Right ventricle myocardium superior (tissue), 1 donor: ENCODE measurements at regions not wholly inside any gene's neighbourhood (a gene's known extent, or its start where the extent isn't known, plus 50 kb on each side); places are given as distances from the start of the nearest gene placed in this dataset.
"Not testable (repeated sequence)": the region's sequence is repeated elsewhere in the genome, so short reads cannot be mapped to it uniquely, and the experiment has no call there.

ENCODE experiments used
- ATAC-seq: fragments of 200-7000 bp; cut with Tn5 transposase; one replicate; pipeline ENCODE4 v1.9.1; 2020; ENCODE audit warnings: mild to moderate bottlenecking; ENCODE audit not compliant: poor library complexity
- DNase-seq: peaks from one replicate; pipeline ENCODE4 v3.0.0-alpha.2; 2020
- intact Hi-C: fragments of 100-400 bp; cut with DNase I; formaldehyde crosslinking; loops from one replicate; pipeline ENCODE4 v1.11.2; 2022
- donor health status: DM: no; HTN: yes; CAD: no; lungs with severe emphysema.

DNA sequence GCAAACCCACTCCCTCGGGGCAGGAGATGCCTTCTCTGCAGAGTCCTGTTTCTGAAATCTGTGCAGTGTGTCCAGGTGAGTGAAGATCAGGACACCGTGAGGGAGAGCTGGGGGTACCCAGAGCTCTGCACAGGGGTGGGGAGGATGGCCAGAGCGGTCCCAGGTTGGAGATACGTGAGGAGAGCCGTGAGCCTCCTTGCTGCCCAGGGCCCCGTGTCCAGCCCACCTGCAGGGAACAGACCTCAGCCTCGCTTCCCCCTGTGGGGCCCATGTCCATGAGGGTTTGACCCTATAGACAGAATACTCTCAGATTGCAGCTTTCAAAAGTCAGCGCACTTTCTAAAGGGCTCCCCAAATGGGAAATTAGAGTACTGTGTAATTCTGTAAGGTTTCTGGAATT is 66.5 kb upstream of the EN2 start:
- ATAC-seq (no peak), DNase-seq (no peak)
- intact Hi-C loops = no loop called here

DNA sequence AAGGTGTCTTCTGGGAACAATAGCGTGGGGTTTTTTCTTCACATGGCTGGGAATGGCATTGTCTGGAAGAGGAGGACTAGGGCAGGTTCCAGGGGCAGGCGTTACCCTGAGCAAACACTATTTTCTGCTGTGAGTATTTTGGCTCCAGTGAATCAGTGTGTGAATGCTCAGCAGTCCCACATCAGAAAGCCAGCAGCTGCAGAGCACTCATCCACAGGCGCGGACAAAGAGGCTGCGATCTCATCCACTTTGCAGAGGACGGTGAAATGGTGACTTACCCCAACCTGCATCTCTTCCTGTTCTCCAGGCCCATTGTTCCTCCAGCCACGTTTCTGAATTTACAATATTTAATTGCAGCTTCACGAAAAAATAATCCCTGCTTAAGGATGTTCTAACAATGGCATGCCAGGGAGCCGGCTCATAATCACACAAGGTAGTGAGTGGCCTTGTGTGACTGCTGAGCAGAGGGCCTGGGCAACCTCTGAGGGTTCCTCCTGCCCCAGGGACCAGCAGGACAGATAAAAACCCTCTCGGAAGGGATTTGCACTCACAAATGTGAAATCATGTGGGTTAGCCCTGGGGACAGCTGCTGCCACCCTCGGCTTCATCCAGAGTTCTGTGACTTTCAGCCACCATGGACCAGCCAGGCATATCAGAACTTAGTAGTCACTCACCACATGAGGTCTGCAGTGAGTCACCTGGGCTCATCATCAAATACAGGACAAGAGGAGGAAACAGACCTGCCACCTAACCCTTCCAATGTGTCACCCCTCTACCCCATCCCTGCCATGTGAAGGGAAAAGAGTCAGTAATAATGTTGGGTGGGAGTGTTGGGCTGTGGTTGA is 65.0 kb upstream of the EN2 start:
- intact Hi-C loops = no loop called here
- no peak for ATAC-seq

DNA sequence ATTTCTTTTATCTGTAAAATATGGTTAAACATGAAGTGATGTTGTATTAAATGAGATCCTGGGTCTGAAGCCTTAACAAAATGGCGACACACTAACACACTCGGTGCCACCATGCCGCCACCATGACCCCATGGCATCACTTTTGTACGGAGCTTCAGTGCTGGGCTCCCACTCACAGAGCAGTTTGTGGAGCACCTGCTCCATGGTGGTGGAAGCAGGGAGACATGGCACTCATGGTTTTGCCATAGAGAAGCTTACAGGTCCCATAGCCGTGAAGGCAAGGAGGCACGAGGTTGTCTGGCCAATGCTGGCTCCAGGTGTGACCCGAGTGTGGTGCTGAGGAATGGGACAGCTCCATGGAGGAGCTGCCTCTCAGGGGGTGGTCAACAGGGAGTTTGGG is 63.5 kb upstream of the EN2 start:
- DNase-seq (no peak), ATAC-seq (no peak)
- intact Hi-C loops = no loop called here

More for the DNA sequence above, 65.0 kb upstream of the EN2 start:
- no peak for DNase-seq

DNA sequence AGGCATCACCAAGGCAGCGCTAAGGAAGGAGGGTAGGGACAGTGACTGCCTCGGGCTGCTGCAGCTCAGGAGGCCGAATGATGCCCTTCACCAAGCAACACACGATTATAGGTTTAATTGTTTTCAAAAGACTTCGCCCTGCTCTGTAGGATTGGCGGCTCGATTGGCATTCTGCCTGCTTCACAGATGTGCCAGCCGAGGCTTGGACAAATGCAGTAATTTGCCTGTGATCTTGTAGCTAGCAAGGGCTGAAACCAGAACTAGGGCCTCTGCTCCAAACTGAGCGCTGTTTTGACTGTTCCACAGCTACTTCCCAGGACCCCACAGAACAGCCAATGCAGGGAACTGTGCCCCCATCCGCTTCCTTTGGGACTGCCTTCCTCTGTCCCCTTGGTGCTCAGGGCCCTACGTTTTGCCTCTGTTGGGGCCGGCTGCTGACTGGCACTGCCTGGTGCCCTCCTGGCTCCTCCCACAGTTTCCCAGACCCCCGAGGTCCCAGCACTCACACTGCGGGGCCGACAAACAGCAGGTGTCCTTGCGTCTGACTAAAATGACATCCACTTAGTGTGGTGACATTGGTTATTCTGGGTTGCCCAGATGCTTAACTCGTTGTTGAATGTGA is 62.6 kb upstream of the EN2 start:
- DNase-seq = peak; percentile 13
- no peak for ATAC-seq
- intact Hi-C loops = no loop called here

DNA sequence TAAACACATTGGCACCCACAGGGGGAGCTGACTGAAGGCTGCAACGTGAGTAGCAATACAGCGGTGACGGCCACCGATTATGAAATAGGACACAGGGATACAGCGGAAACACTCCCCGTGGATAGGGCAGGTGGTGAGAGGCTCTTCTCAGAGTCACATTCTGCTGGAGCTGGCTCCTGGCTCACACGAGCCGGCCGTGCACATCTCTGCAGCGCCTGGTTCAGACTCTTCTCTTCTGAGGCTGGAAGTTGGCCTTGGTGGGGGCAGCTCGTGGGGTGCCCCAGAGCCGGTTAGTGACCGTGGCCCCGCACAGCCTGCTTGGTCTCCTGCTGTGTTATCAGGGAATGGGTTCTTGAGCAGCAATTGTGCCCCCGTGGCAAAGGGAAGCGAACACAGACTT is 61.3 kb upstream of the EN2 start:
- DNase-seq (no peak), ATAC-seq (no peak)
- intact Hi-C loops = no loop called here

DNA sequence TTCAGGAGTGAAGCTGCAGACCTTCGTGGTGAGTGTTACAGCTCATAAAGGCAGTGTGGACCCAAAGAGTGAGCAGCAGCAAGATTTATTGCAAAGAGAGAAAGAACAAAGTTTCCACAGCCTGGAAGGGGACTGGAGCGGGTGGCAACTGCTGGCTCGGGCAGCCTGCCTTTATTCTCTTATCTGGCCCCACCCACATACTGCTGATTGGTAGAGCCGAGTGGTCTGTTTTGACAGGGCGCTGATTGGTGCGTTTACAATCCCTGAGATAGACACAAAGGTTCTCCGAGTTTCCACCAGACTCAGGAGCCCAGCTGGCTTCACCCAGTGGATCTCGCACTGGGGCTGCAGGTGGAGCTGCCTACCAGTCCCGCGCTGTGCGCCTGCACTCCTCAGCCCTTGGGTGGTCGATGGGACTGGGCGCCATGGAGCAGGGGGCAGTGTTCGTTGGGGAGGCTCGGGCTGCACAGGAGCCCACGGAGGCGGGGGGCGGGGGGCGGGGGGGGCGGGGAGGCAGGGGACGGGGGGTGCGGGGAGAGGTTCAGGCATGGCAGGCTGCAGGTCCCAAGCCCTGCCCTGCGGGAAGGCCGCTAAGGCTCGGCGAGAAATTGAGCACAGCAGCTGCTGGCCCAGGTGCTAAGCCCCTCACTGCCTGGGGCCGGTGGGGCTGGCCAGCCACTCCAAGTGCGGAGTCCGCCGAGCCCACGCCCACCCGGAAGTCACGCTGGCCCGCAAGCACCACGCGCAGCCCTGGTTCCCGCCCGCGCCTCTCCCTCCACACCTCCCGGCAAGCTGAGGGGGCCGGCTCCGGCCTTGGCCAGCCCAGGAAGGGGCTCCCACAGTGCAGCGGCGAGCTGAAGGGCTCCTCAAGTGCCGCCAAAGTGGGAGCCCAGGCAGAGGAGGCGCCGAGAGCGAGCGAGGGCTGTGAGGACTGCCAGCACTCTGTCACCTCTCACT is 59.9 kb upstream of the EN2 start:
- DNase-seq = peak; percentile 19
- ATAC-seq, intact Hi-C loops: not testable (repeated sequence)

DNA sequence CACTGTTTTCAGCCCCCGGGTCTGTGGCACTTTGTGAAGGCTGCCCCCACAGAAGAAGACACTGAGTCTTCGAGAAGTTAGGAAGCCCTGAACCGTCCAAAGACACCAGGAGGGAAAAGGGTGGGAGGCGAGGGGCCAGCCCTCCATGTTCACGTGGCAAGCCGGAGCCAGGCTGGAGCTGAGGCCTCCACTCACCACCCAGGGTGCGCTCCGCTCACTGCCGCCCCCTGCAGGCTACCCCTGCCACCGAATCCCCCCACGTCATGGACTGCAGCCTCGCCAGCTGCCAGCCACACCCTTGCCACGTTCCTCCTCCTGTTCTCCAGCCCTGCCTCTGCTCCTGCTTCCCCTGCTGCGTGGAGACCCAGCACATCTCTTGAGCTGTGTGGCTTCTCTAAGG is 59.0 kb upstream of the EN2 start:
- intact Hi-C loops = no loop called here
- ATAC-seq = no peak
- peak; percentile 15 for DNase-seq

DNA sequence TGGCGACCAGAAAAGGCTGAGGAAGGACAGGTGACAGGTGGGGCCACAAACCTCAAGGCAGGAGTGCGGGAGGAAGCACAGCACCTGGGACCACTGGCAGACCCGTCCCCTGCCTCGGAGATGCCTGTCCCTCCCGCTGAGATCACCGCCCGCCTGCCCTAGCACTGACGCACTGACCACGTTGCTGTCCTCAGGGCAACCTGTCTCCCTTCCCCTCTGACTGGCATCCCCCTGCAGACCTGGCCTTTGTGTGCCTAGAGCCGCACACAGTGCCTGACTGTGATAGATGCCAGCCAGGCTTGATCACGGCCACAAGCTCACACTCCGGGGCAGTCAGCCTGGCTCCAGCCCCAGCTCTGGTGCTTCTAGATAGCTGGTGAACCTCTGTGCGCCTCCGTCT is 58.4 kb upstream of the EN2 start:
- ATAC-seq (no peak), DNase-seq (peak; percentile 35)
- intact Hi-C loops = no loop called here

DNA sequence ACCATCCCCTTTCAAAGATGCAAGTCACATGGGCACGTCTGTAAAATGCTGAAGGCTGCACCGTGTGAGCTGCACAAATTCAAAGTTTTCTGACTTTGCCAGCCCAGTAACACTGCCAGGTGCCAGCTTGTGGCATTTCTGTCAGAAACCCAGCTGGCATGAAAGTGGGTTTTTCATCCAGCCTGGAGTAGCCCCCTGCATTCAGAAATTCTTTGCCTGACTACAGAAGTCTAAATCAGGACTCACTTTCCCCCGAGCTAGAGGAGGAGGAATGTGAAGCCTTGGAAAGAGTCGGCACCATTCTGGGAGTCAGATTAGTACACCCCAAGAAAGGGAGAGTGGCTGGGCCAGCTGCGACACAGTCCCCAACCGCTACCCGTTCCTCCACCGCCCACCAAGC is 56.7 kb upstream of the EN2 start:
- no peak for ATAC-seq
- intact Hi-C loops = no loop called here
- peak; percentile 8 for DNase-seq

DNA sequence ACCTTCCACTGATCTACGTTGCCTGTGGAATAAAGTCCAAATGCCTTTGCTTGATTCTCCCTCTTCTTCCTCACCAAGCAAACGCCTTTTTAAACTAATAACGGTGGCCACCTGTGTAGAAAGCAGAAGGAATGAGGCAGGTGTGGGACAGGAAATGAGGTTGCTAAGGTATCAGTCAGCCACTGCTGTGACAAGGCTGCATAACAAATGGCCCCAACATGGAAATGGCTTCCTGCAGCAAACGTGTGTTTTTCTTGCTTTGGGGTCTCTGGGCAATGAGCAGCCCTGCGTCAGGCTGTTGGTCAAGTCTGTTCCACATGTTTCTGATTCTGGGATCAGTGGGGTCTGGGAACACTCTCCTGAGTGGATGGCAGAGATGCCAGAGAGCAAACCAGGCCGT is 56.0 kb upstream of the EN2 start:
- no peak for ATAC-seq
- intact Hi-C loops = no loop called here

DNA sequence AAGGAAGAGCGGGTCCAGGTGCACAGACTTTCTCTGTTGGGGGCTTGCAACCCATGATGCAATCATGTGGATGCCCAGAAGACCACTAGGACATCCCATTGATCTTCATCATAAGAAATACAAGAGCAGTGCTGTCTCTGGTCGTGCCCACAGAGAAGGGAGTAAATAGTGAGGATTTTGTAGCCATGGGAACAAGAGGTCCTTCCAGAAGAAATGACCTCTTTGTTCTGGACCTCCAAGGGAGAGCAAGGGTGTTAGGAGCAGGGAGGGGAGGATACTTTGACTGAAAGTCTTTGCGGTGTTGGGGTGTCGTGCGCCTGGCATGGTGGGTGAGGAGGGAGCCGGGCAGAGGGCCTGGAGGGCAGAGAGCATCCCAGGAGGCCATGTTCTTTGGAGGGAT is 55.0 kb upstream of the EN2 start:
- intact Hi-C loops = no loop called here
- ATAC-seq (no peak), DNase-seq (no peak)

More for the DNA sequence above, 56.0 kb upstream of the EN2 start:
- no peak for DNase-seq

DNA sequence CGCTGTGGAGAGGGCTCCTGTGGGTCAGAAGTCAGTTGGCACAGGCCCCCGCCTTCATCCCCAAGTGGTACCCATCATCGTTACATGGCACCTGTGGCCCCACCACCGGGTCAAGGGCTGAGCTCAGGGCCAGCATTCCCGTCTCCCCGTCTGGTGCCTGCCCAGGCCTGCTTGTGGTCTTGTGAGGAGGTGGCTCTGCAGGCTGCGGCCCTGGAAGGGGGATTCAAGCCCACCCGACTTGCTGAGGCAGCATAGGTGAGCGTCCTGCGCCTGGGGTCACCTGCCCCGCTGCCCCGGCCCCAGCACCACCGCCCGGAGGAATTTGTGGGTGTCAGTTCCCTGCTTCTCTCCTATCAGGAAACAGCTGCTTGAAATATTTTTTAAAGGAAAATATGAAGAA is 53.0 kb upstream of the EN2 start:
- intact Hi-C loops = no loop called here
- DNase-seq = peak; percentile 27
- no peak for ATAC-seq

DNA sequence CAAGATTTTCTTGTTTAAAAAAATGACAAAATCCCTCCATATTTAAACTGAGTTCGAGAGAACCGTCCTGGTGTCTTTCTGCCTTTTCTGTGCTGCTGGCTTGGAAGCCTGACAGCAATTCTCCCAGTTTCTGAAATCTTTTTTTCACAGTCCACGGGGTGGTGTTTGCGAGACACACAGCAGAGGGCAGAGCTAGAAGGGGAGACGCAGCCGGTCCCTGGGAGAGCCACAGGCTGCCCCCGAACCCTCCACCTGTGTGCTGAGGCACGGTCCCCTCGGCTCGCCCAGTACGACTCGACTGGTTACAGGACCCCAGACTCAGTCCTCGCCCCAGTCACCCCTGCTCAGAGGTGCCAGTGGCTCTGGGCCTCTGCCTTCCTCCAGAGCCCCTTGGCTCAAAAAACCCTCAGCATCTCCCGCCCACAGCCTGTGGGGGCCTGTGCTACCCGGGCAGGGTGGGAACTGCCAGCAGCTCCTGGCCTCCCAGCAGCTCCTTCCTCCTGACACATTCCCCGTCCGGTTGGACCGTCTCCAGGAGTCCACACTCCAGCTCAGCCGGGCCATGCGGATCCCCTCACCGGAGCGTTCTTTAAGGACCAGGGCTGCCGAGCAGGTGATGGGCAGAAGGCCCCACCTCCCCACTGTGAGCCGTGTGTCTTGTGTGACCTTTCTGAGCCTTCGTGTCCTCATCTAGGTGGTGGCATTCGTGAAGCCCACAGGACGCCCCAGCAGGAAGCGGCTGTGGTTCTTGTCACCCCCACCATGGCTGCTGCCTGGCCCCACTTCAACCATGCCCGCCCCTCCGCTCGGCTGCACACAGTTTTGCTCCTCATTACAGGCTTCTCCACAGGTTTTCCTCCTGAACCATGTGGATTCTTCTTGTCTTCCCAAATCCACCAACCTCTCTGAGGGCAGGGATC is 52.3 kb upstream of the EN2 start:
- intact Hi-C loops = no loop called here
- ATAC-seq (no peak), DNase-seq (peak; percentile 35)

DNA sequence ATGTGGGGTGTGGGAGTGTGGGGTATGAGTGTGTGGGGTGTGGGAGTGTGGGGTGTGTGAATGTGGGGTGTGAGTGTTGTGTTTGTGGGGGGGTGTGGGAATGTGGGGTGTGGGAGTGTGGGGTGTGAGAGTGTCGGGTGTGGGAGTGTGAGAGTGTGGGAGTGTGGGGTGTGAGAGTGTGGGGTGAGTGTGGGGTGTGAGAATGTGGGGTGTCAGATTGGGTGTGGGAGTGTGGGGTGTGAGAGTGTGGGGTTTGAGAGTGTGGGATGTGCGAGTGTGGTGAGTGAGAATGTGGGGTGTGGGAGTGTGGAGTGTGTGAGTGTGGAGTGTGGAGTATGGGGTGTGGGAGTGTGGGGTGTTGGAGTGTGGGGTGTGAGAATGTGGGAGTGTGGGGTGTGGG is 50.1 kb upstream of the EN2 start:
- no peak for ATAC-seq
- intact Hi-C loops = no loop called here
- DNase-seq = no peak
